Mucosa of descending colon (tissue), 3 donors: ENCODE measurements at regions not wholly inside any gene's neighbourhood (a gene's known extent, or its start where the extent isn't known, plus 50 kb on each side); places are given as distances from the start of the nearest gene placed in this dataset.

Experiments
- ATAC-seq: fragments of 200-7000 bp; cut with Tn5 transposase; one replicate; pipeline ENCODE4 v1.9.1; 2020; ENCODE audit warnings: mild to moderate bottlenecking, moderate library complexity
- DNase-seq, 3 donors: peaks; one replicate each; pipeline ENCODE4 v3.0.0-alpha.2; 2020
- H3K36me3 ChIP-seq: fragments of 200-600 bp; one replicate; pipeline ENCODE4 v1.8.0; 2021; ENCODE audit warnings: low read depth, mild to moderate bottlenecking
- H3K4me1 ChIP-seq: fragments of 200-600 bp; one replicate; pipeline ENCODE4 v1.8.0; 2021; ENCODE audit warnings: low read depth, mild to moderate bottlenecking
- H3K4me3 ChIP-seq: fragments of 200-600 bp; one replicate; pipeline ENCODE4 v1.8.0; 2021; ENCODE audit warnings: mild to moderate bottlenecking
- H3K9me3 ChIP-seq: fragments of 200-600 bp; one replicate; pipeline ENCODE4 v1.8.0; 2021; ENCODE audit warnings: mild to moderate bottlenecking
- intact Hi-C, 2 donors: fragments of 100-400 bp; cut with DNase I in 1 of 2; cut with micrococcal nuclease in 1 of 2; formaldehyde crosslinking; loops; one replicate each; pipeline versions ENCODE4 v1.11.0 to v1.11.1; 2022; cut with DNase I, micrococcal nuclease
- TF ChIP-seq, protein P1 (sequence below): fragments of 200-600 bp; IDR thresholded peaks from one replicate; pipeline ENCODE4 v1.8.0; 2022; ENCODE audit warnings: antibody characterized with exemption, mild to moderate bottlenecking
- donor health status: DM: no; HTN: no; CAD: no; lungs with moderate emphysema.
- donor health status: DM: no; HTN: no; CAD: no.
- donor health status: DM: no; HTN: yes; CAD: no.

- DNase-seq = no peak
- Histone ChIP-seq H3K36me3 (no peaks in the 10 kb centered on the region), H3K4me3 (no peak overlapping the region), H3K4me1 (no peaks in the 10 kb centered on the region), H3K9me3 (no peaks in the 10 kb centered on the region)
- TF ChIP-seq, protein P1, sequence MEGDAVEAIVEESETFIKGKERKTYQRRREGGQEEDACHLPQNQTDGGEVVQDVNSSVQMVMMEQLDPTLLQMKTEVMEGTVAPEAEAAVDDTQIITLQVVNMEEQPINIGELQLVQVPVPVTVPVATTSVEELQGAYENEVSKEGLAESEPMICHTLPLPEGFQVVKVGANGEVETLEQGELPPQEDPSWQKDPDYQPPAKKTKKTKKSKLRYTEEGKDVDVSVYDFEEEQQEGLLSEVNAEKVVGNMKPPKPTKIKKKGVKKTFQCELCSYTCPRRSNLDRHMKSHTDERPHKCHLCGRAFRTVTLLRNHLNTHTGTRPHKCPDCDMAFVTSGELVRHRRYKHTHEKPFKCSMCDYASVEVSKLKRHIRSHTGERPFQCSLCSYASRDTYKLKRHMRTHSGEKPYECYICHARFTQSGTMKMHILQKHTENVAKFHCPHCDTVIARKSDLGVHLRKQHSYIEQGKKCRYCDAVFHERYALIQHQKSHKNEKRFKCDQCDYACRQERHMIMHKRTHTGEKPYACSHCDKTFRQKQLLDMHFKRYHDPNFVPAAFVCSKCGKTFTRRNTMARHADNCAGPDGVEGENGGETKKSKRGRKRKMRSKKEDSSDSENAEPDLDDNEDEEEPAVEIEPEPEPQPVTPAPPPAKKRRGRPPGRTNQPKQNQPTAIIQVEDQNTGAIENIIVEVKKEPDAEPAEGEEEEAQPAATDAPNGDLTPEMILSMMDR = no peak
- ATAC-seq = no peak
- intact Hi-C loops = no loop called here
Measured at GRCh38 chr2:221097949-221098348, 474.2 kb downstream of the EPHA4 start.

GRCh38 chr2:221100467-221101089 is 471.5 kb downstream of the EPHA4 start:
- Histone ChIP-seq H3K4me3 (no peak overlapping the region), H3K36me3 (no peaks in the 10 kb centered on the region), H3K9me3 (no peaks in the 10 kb centered on the region), H3K4me1 (no peaks in the 10 kb centered on the region)
- ATAC-seq = no peak
- intact Hi-C loops = no loop called here
- DNase-seq = no peak
- TF ChIP-seq, protein P1 = no peak

GRCh38 chr2:221102896-221103688 is 469.0 kb downstream of the EPHA4 start:
- Histone ChIP-seq H3K4me1 (no peaks in the 10 kb centered on the region), H3K36me3 (no peaks in the 10 kb centered on the region), H3K4me3 (no peak overlapping the region), H3K9me3 (no peaks in the 10 kb centered on the region)
- no peak for DNase-seq
- ATAC-seq = peak; percentile 68
- TF ChIP-seq, protein P1 = no peak
- intact Hi-C loops = no loop called here

DNA sequence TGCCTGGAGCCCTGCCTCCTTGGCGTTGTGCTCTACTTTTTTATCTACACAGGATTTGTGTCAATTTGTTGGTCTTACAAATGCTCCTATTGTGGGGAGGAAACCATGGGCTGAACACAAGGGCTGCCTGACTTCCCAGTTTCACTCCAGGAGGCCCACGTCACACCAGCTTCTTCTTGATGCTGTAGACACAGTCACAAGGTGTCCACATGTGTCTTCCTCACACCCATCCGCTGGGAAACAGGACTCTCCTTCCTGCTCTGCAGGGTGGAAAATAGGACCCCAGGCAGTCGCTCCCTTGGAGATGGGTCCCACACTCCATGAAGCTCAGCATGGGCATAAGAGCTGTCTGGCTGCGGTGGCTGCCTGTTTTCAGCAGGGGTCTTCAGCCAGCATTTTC is 468.2 kb downstream of the EPHA4 start:
- no peaks in the 10 kb centered on the region for H3K4me1 ChIP-seq
- no peaks in the 10 kb centered on the region for H3K9me3 ChIP-seq
- intact Hi-C loops = no loop called here
- TF ChIP-seq, protein P1 = no peak
- no peak overlapping the region for H3K4me3 ChIP-seq
- DNase-seq = no peak
- no peaks in the 10 kb centered on the region for H3K36me3 ChIP-seq
- no peak for ATAC-seq

GRCh38 chr2:221104361-221104811 is 467.7 kb downstream of the EPHA4 start:
- H3K36me3 ChIP-seq = no peaks in the 10 kb centered on the region
- H3K4me3 ChIP-seq = no peak overlapping the region
- ATAC-seq (peak; percentile 46), DNase-seq (peak; percentile 25 to 56 (median 35))
- TF ChIP-seq, protein P1 = no peak
- H3K4me1 ChIP-seq = no peaks in the 10 kb centered on the region
- intact Hi-C loops = no loop called here
- H3K9me3 ChIP-seq = no peaks in the 10 kb centered on the region
